ENCODE measurements at regions not wholly inside any gene's neighbourhood (a gene's known extent, or its start where the extent isn't known, plus 50 kb on each side); places are given as distances from the start of the nearest gene placed in this dataset.

- TF ChIP-seq ELK1 (IDR thresholded peaks at IDR 0.05; ENCODE audit: borderline replicate concordance, low read depth, low read length) (no peak), CTCF (conservative IDR thresholded peaks at IDR 0.05; ENCODE audit: low read depth, low read length) (no peak), NFE2L2 (IDR thresholded peaks at IDR 0.05; ENCODE audit: low read depth, low read length) (no peak), POLR2A (IDR thresholded peaks at IDR 0.05; ENCODE audit: low read depth, low read length) (no peak), RAD21 (IDR thresholded peaks at IDR 0.05; ENCODE audit: low read length) (no peak), CEBPB (IDR thresholded peaks at IDR 0.05; ENCODE audit: low read depth, low read length) (no peak), USF2 (IDR thresholded peaks at IDR 0.05; ENCODE audit: low read depth, low read length) (no peak), MXI1 (IDR thresholded peaks at IDR 0.05; ENCODE audit: borderline replicate concordance, low read depth, low read length) (no peak)
Measured at GRCh38 chrX:45584717-45585116, 384.0 kb upstream of the DIPK2B start.

All from IMR-90 (cell line).